ENCODE measurements at regions not wholly inside any gene's neighbourhood (a gene's known extent, or its start where the extent isn't known, plus 50 kb on each side); places are given as distances from the start of the nearest gene placed in this dataset.

GRCh38 chr1:219495737-219496408 is 117.0 kb downstream of the ZC3H11B start:
- H3K4me1 ChIP-seq (ENCODE audit: control insufficient read depth in 1 of 2, insufficient read depth in 2 of 2, low read length in 2 of 2), result no peaks in the 10 kb centered on the region
- no peak overlapping the region for H3K27ac ChIP-seq (ENCODE audit: low read depth in 1 of 2, low read length in 2 of 2)
- ATAC-seq (ENCODE audit: low FRiP score) (no peak), DNase-seq (no peak)
- H3K27me3 ChIP-seq (ENCODE audit: control insufficient read depth in 1 of 2, insufficient read depth in 2 of 2, low read length in 1 of 2), result no peaks in the 10 kb centered on the region
- no peak overlapping the region for H3K4me3 ChIP-seq (ENCODE audit: low read length in 2 of 2)
- no peaks in the 10 kb centered on the region for H3K9me3 ChIP-seq (ENCODE audit: control insufficient read depth, low read length)
- intact Hi-C loops (cut with DNase I), result no loop called here
- H3K36me3 ChIP-seq (ENCODE audit: control insufficient read depth in 1 of 2, insufficient read depth in 2 of 2, low read length in 1 of 2), result no peaks in the 10 kb centered on the region
- WGBS, 2 donors, result 78 to 87% methylated on average over 6 of the region's 6 CpGs

- intact Hi-C loops (cut with DNase I), result no loop called here
- ATAC-seq (ENCODE audit: low FRiP score) (no peak), DNase-seq (no peak)
- Histone ChIP-seq H3K4me3 (ENCODE audit: low read length in 2 of 2) (no peak overlapping the region), H3K27me3 (ENCODE audit: control insufficient read depth in 1 of 2, insufficient read depth in 2 of 2, low read length in 1 of 2) (no peaks in the 10 kb centered on the region), H3K9me3 (ENCODE audit: control insufficient read depth, low read length) (no peaks in the 10 kb centered on the region), H3K27ac (ENCODE audit: low read depth in 1 of 2, low read length in 2 of 2) (no peak overlapping the region), H3K4me1 (ENCODE audit: control insufficient read depth in 1 of 2, insufficient read depth in 2 of 2, low read length in 2 of 2) (no peaks in the 10 kb centered on the region), H3K36me3 (ENCODE audit: control insufficient read depth in 1 of 2, insufficient read depth in 2 of 2, low read length in 1 of 2) (no peaks in the 10 kb centered on the region)
- WGBS, 2 donors, result 71 to 80% methylated on average over 3 of the region's 3 CpGs
These were observed 120.2 kb downstream of the ZC3H11B start for GRCh38 chr1:219492717-219493116.

- 92 to 95% methylated on average over 1 of the region's 1 CpG for WGBS, 2 donors
These were observed 122.3 kb downstream of the ZC3H11B start for GRCh38 chr1:219490566-219490965.

GRCh38 chr1:219489636-219490035 is 123.3 kb downstream of the ZC3H11B start:
- WGBS, 2 donors, result 25 to 29% methylated on average over 2 of the region's 2 CpGs
- intact Hi-C loops (cut with DNase I), result no loop called here
- Histone ChIP-seq H3K4me1 (ENCODE audit: control insufficient read depth in 1 of 2, insufficient read depth in 2 of 2, low read length in 2 of 2) (no peaks in the 10 kb centered on the region), H3K27me3 (ENCODE audit: control insufficient read depth in 1 of 2, insufficient read depth in 2 of 2, low read length in 1 of 2) (no peaks in the 10 kb centered on the region), H3K36me3 (ENCODE audit: control insufficient read depth in 1 of 2, insufficient read depth in 2 of 2, low read length in 1 of 2) (no peaks in the 10 kb centered on the region), H3K4me3 (ENCODE audit: low read length in 2 of 2) (no peak overlapping the region), H3K9me3 (ENCODE audit: control insufficient read depth, low read length) (no peaks in the 10 kb centered on the region), H3K27ac (ENCODE audit: low read depth in 1 of 2, low read length in 2 of 2) (no peak overlapping the region)
- DNase-seq (no peak), ATAC-seq (ENCODE audit: low FRiP score) (no peak)

More at GRCh38 chr1:219490566-219490965, 122.3 kb downstream of the ZC3H11B start:
- Histone ChIP-seq H3K9me3 (ENCODE audit: control insufficient read depth, low read length) (no peaks in the 10 kb centered on the region), H3K4me1 (ENCODE audit: control insufficient read depth in 1 of 2, insufficient read depth in 2 of 2, low read length in 2 of 2) (no peaks in the 10 kb centered on the region), H3K27me3 (ENCODE audit: control insufficient read depth in 1 of 2, insufficient read depth in 2 of 2, low read length in 1 of 2) (no peaks in the 10 kb centered on the region), H3K4me3 (ENCODE audit: low read length in 2 of 2) (no peak overlapping the region), H3K36me3 (ENCODE audit: control insufficient read depth in 1 of 2, insufficient read depth in 2 of 2, low read length in 1 of 2) (no peaks in the 10 kb centered on the region), H3K27ac (ENCODE audit: low read depth in 1 of 2, low read length in 2 of 2) (no peak overlapping the region)
- no peak for ATAC-seq (ENCODE audit: low FRiP score)
- no peak for DNase-seq
- intact Hi-C loops (cut with DNase I), result no loop called here

- no peaks in the 10 kb centered on the region for H3K9me3 ChIP-seq (ENCODE audit: control insufficient read depth, low read length)
- H3K27ac ChIP-seq (ENCODE audit: low read depth in 1 of 2, low read length in 2 of 2), result no peak overlapping the region
- intact Hi-C loops (cut with DNase I), result no loop called here
- WGBS, 2 donors, result 81 to 84% methylated on average over 1 of the region's 1 CpG
- no peaks in the 10 kb centered on the region for H3K27me3 ChIP-seq (ENCODE audit: control insufficient read depth in 1 of 2, insufficient read depth in 2 of 2, low read length in 1 of 2)
- no peaks in the 10 kb centered on the region for H3K4me1 ChIP-seq (ENCODE audit: control insufficient read depth in 1 of 2, insufficient read depth in 2 of 2, low read length in 2 of 2)
- no peak overlapping the region for H3K4me3 ChIP-seq (ENCODE audit: low read length in 2 of 2)
- DNase-seq, result no peak
- H3K36me3 ChIP-seq (ENCODE audit: control insufficient read depth in 1 of 2, insufficient read depth in 2 of 2, low read length in 1 of 2), result no peaks in the 10 kb centered on the region
- ATAC-seq (ENCODE audit: low FRiP score), result no peak
These were observed 124.6 kb downstream of the ZC3H11B start for GRCh38 chr1:219488275-219488674.

GRCh38 chr1:219483530-219483929 is 129.4 kb downstream of the ZC3H11B start:
- Histone ChIP-seq H3K9me3 (ENCODE audit: control insufficient read depth, low read length) (no peaks in the 10 kb centered on the region), H3K27me3 (ENCODE audit: control insufficient read depth in 1 of 2, insufficient read depth in 2 of 2, low read length in 1 of 2) (no peaks in the 10 kb centered on the region), H3K36me3 (ENCODE audit: control insufficient read depth in 1 of 2, insufficient read depth in 2 of 2, low read length in 1 of 2) (no peaks in the 10 kb centered on the region), H3K27ac (ENCODE audit: low read depth in 1 of 2, low read length in 2 of 2) (no peak overlapping the region), H3K4me1 (ENCODE audit: control insufficient read depth in 1 of 2, insufficient read depth in 2 of 2, low read length in 2 of 2) (no peaks in the 10 kb centered on the region), H3K4me3 (ENCODE audit: low read length in 2 of 2) (no peak overlapping the region)
- ATAC-seq (ENCODE audit: low FRiP score) (no peak), DNase-seq (no peak)
- WGBS, 2 donors, result 98 to 100% methylated on average over 1 of the region's 1 CpG
- intact Hi-C loops (cut with DNase I), result no loop called here

GRCh38 chr1:219480011-219480410 is 132.9 kb downstream of the ZC3H11B start:
- Histone ChIP-seq H3K4me3 (ENCODE audit: low read length in 2 of 2) (no peak overlapping the region), H3K27me3 (ENCODE audit: control insufficient read depth in 1 of 2, insufficient read depth in 2 of 2, low read length in 1 of 2) (no peaks in the 10 kb centered on the region), H3K36me3 (ENCODE audit: control insufficient read depth in 1 of 2, insufficient read depth in 2 of 2, low read length in 1 of 2) (no peaks in the 10 kb centered on the region), H3K9me3 (ENCODE audit: control insufficient read depth, low read length) (no peaks in the 10 kb centered on the region), H3K4me1 (ENCODE audit: control insufficient read depth in 1 of 2, insufficient read depth in 2 of 2, low read length in 2 of 2) (no peaks in the 10 kb centered on the region), H3K27ac (ENCODE audit: low read depth in 1 of 2, low read length in 2 of 2) (no peak overlapping the region)
- DNase-seq, result no peak
- no peak for ATAC-seq (ENCODE audit: low FRiP score)
- intact Hi-C loops (cut with DNase I), result no loop called here
- WGBS, 2 donors, result 96% methylated on average over 10 of the region's 10 CpGs

- no peaks in the 10 kb centered on the region for H3K9me3 ChIP-seq (ENCODE audit: control insufficient read depth, low read length)
- 92 to 95% methylated on average over 3 of the region's 3 CpGs for WGBS, 2 donors
- ATAC-seq (ENCODE audit: low FRiP score), result no peak
- H3K4me1 ChIP-seq (ENCODE audit: control insufficient read depth in 1 of 2, insufficient read depth in 2 of 2, low read length in 2 of 2), result no peaks in the 10 kb centered on the region
- H3K4me3 ChIP-seq (ENCODE audit: low read length in 2 of 2), result no peak overlapping the region
- DNase-seq, result no peak
- H3K36me3 ChIP-seq (ENCODE audit: control insufficient read depth in 1 of 2, insufficient read depth in 2 of 2, low read length in 1 of 2), result no peaks in the 10 kb centered on the region
- no peak overlapping the region for H3K27ac ChIP-seq (ENCODE audit: low read depth in 1 of 2, low read length in 2 of 2)
- no peaks in the 10 kb centered on the region for H3K27me3 ChIP-seq (ENCODE audit: control insufficient read depth in 1 of 2, insufficient read depth in 2 of 2, low read length in 1 of 2)
- intact Hi-C loops (cut with DNase I), result no loop called here
These were observed 134.1 kb downstream of the ZC3H11B start for GRCh38 chr1:219478811-219479210.

- Histone ChIP-seq H3K9me3 (ENCODE audit: control insufficient read depth, low read length) (no peaks in the 10 kb centered on the region), H3K27me3 (ENCODE audit: control insufficient read depth in 1 of 2, insufficient read depth in 2 of 2, low read length in 1 of 2) (no peaks in the 10 kb centered on the region), H3K36me3 (ENCODE audit: control insufficient read depth in 1 of 2, insufficient read depth in 2 of 2, low read length in 1 of 2) (no peaks in the 10 kb centered on the region), H3K27ac (ENCODE audit: low read depth in 1 of 2, low read length in 2 of 2) (no peak overlapping the region), H3K4me1 (ENCODE audit: control insufficient read depth in 1 of 2, insufficient read depth in 2 of 2, low read length in 2 of 2) (no peaks in the 10 kb centered on the region), H3K4me3 (ENCODE audit: low read length in 2 of 2) (no peak overlapping the region)
- 68% methylated on average over 4 of the region's 4 CpGs for WGBS, 2 donors
- intact Hi-C loops (cut with DNase I), result no loop called here
- DNase-seq (no peak), ATAC-seq (ENCODE audit: low FRiP score) (no peak)
These were observed 135.0 kb downstream of the ZC3H11B start for GRCh38 chr1:219477861-219478260.
